ENCODE measurements at regions not wholly inside any gene's neighbourhood (a gene's known extent, or its start where the extent isn't known, plus 50 kb on each side); places are given as distances from the start of the nearest gene placed in this dataset.
A peak's percentile ranks its signal among the peaks of the same experiment; 100 is the strongest.
"Not testable (repeated sequence)": the region's sequence is repeated elsewhere in the genome, so short reads cannot be mapped to it uniquely, and the experiment has no call there.

GRCh38 chr4:15333692-15334633 is 93.9 kb upstream of the C1QTNF7 start:
- Histone ChIP-seq H3K36me3 (no peaks in the 10 kb centered on the region), H3K27me3 (replicated peaks) (no peaks in the 10 kb centered on the region), H3K4me3 (no peak overlapping the region), H3K9me3 (replicated peaks) (no peaks in the 10 kb centered on the region), H3K27ac (no peak overlapping the region), H3K4me1 (replicated peaks) (no peaks in the 10 kb centered on the region)
- no peak for DNase-seq (ENCODE audit: low read depth in 1 of 2, low spot score in 2 of 2)

- no peaks in the 10 kb centered on the region for H3K36me3 ChIP-seq
- no peaks in the 10 kb centered on the region for H3K27me3 ChIP-seq (replicated peaks)
- no peak overlapping the region for H3K27ac ChIP-seq
- no peaks in the 10 kb centered on the region for H3K4me1 ChIP-seq (replicated peaks)
- DNase-seq (ENCODE audit: low read depth in 1 of 2, low spot score in 2 of 2) = no peak
- H3K9me3 ChIP-seq (replicated peaks) = no peaks in the 10 kb centered on the region
- H3K4me3 ChIP-seq = no peak overlapping the region
Observed at GRCh38 chr4:15336410-15337167, 91.2 kb upstream of the C1QTNF7 start.

DNA sequence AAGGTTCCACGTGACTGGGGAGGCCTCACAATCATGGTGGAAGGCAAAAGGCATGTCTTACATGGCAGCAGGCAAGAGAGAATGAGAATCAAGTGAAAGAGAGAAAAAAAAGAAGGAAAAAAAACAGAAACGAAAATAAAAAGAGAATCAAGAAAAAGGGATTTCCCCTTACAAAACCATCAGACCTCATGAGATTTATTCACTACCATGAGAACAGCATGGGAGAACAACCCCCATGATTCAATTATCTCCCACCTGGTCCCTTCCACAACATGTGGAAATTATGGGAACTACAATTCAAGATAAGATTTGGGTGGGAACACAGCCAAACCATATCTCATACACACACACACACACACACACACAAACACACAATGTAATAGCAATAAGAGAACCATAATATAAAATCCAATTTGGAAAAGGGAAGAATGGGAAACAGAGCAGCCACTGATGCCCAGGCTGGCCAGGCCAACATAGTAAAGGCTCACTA is 90.6 kb upstream of the C1QTNF7 start:
- not testable (repeated sequence) for H3K4me1 ChIP-seq (replicated peaks); H3K4me3 ChIP-seq; H3K9me3 ChIP-seq (replicated peaks); H3K27me3 ChIP-seq (replicated peaks); H3K27ac ChIP-seq; H3K36me3 ChIP-seq; DNase-seq (ENCODE audit: low read depth in 1 of 2, low spot score in 2 of 2)

DNA sequence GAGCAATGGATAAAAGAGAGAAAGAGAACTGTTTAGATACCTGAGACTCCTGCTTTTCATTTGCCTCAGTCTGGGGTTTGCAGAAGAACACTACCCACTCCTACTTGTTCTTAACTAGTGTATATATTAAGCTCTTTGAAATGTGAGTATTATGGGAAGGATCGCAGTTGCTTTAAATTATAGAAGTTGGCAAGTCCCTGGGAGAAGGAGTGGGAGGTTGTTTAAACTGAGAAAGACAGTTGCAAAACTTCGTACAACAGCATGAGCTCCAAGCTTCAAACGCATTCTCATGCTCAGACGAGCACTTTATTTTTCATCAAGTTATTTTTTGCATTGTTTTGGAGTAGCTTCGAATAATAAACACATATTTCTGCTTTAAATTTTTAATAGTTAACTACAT is 88.1 kb upstream of the C1QTNF7 start:
- Histone ChIP-seq H3K4me1 (replicated peaks) (peaks cover 8% of the 10 kb centered on the region), H3K36me3 (no peaks in the 10 kb centered on the region), H3K9me3 (replicated peaks) (no peaks in the 10 kb centered on the region), H3K27ac (no peak overlapping the region), H3K4me3 (no peak overlapping the region), H3K27me3 (replicated peaks) (no peaks in the 10 kb centered on the region)
- DNase-seq (ENCODE audit: low read depth in 1 of 2, low spot score in 2 of 2) = no peak

GRCh38 chr4:15340332-15340731 is 87.5 kb upstream of the C1QTNF7 start:
- Histone ChIP-seq H3K4me1 (replicated peaks) (peaks cover 8% of the 10 kb centered on the region), H3K27ac (no peak overlapping the region), H3K9me3 (replicated peaks) (no peaks in the 10 kb centered on the region), H3K36me3 (no peaks in the 10 kb centered on the region), H3K4me3 (no peak overlapping the region), H3K27me3 (replicated peaks) (no peaks in the 10 kb centered on the region)
- no peak for DNase-seq (ENCODE audit: low read depth in 1 of 2, low spot score in 2 of 2)

DNA sequence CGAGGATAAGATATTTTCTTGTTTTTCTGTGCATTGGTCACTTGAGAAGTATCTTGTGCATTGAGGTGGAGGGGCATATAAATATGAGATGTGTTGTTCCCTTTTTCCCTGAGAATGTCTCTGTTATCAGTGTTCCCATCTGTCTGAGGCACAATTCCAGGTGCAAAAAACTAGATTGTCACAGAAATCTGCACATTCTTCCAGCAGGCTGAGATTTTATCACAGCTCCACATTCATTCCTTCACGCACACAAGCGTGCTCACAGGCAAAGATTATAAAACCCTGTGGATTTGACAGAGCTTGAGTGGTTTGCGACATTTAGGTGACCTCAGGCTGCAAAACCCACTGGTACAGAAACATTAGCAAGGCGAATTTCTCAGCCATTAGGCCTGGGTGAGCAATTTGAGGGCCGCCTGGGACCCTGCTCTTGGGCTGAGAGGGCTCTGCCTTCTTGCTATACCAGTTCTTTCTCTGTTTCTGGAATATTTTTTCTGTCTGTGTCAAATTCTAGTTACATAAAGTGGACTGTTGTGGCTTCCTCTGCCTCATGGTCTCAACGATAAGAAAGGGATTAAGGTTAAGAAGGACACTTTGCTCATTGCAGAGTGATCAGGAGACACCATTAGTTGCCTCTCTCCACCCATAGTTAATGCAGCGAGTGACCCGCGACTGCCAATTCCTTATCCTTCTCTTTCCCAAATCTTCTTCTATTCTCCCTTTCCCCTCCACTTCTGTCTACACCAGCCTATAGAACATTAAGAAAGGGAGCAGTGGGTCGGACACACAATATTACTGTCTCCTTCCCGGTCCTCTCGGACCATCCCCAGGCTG is 86.7 kb upstream of the C1QTNF7 start:
- Histone ChIP-seq H3K4me3 (no peak overlapping the region), H3K27ac (no peak overlapping the region), H3K36me3 (no peaks in the 10 kb centered on the region), H3K27me3 (replicated peaks) (no peaks in the 10 kb centered on the region), H3K9me3 (replicated peaks) (no peaks in the 10 kb centered on the region), H3K4me1 (replicated peaks) (peaks cover 8% of the 10 kb centered on the region)
- DNase-seq (ENCODE audit: low read depth in 1 of 2, low spot score in 2 of 2) = no peak

DNA sequence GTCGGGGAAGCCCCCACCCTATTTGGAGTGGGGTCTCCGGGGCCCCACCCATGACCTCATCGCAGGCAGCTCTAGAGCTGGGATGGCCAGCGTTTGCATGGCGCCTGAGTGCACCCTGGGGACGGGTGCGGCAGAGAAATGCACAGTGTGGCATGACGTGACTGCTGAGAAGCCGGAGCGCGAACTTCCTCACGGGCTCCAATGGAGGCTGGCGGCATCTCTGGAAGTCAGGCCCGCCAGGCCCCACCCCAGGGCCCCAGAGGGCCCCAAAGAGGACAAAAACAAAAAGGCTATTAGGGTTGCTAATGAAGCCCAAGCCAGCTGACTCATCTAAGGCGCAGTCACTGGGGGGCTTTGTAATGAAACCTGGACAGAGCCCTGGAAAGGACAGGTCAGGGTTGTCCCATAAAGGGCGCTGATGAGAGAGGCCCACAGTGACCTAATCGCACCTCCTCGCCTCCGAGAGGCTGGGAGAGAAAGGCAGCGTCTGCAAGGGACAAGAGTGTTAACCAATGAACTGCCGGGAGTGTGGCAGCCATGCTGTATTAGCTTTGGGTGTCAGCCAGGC is 86.0 kb upstream of the C1QTNF7 start:
- Histone ChIP-seq H3K4me3 (no peak overlapping the region), H3K9me3 (replicated peaks) (no peaks in the 10 kb centered on the region), H3K27ac (no peak overlapping the region), H3K36me3 (no peaks in the 10 kb centered on the region), H3K4me1 (replicated peaks) (peaks cover 8% of the 10 kb centered on the region), H3K27me3 (replicated peaks) (no peaks in the 10 kb centered on the region)
- DNase-seq (ENCODE audit: low read depth in 1 of 2, low spot score in 2 of 2) = no peak

- no peaks in the 10 kb centered on the region for H3K36me3 ChIP-seq
- H3K27ac ChIP-seq = no peak overlapping the region
- no peak overlapping the region for H3K4me3 ChIP-seq
- H3K9me3 ChIP-seq (replicated peaks) = no peaks in the 10 kb centered on the region
- peaks cover 8% of the 10 kb centered on the region for H3K4me1 ChIP-seq (replicated peaks)
- no peaks in the 10 kb centered on the region for H3K27me3 ChIP-seq (replicated peaks)
- DNase-seq (ENCODE audit: low read depth in 1 of 2, low spot score in 2 of 2) = no peak
Observed at GRCh38 chr4:15343000-15343399, 84.8 kb upstream of the C1QTNF7 start.

GRCh38 chr4:15343581-15343980 is 84.3 kb upstream of the C1QTNF7 start:
- Histone ChIP-seq H3K27ac (no peak overlapping the region), H3K36me3 (no peaks in the 10 kb centered on the region), H3K4me3 (no peak overlapping the region), H3K4me1 (replicated peaks) (peaks cover 8% of the 10 kb centered on the region), H3K27me3 (replicated peaks) (no peaks in the 10 kb centered on the region), H3K9me3 (replicated peaks) (no peaks in the 10 kb centered on the region)
- no peak for DNase-seq (ENCODE audit: low read depth in 1 of 2, low spot score in 2 of 2)

- H3K4me3 ChIP-seq = no peak overlapping the region
- peak in 1 of 2 experiments; percentile 14 for DNase-seq (ENCODE audit: low read depth in 1 of 2, low spot score in 2 of 2)
- no peak overlapping the region for H3K27ac ChIP-seq
- no peaks in the 10 kb centered on the region for H3K9me3 ChIP-seq (replicated peaks)
- H3K27me3 ChIP-seq (replicated peaks) = no peaks in the 10 kb centered on the region
- H3K36me3 ChIP-seq = no peaks in the 10 kb centered on the region
- peaks cover 8% of the 10 kb centered on the region for H3K4me1 ChIP-seq (replicated peaks)
Observed at GRCh38 chr4:15344041-15344440, 83.8 kb upstream of the C1QTNF7 start.

DNA sequence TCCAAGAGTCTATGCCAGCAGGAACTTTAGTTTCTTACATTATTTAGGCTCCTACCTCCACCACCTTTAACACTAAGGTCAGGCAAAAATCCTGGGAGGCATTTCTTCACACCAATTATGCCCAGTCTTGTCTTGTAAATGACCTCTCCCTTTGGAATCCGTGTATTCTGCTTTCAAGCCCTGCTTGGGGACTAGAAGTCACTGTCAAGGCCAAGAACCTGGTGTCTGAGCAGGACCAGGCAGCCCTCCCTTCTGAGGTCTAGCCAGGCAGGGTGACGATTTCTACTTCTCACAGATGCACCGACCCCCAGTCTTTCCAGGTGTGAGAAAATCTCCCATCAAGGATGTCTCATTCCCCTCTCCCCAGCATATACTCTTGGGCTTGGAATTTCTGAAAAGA is 82.7 kb upstream of the C1QTNF7 start:
- no peaks in the 10 kb centered on the region for H3K36me3 ChIP-seq
- no peaks in the 10 kb centered on the region for H3K9me3 ChIP-seq (replicated peaks)
- DNase-seq (ENCODE audit: low read depth in 1 of 2, low spot score in 2 of 2) = no peak
- no peak overlapping the region for H3K27ac ChIP-seq
- H3K4me1 ChIP-seq (replicated peaks) = peaks cover 8% of the 10 kb centered on the region
- H3K4me3 ChIP-seq = no peak overlapping the region
- no peaks in the 10 kb centered on the region for H3K27me3 ChIP-seq (replicated peaks)

GRCh38 chr4:15348236-15348635 is 79.6 kb upstream of the C1QTNF7 start:
- Histone ChIP-seq H3K27me3 (replicated peaks) (no peaks in the 10 kb centered on the region), H3K4me3 (no peak overlapping the region), H3K27ac (no peak overlapping the region), H3K9me3 (replicated peaks) (no peaks in the 10 kb centered on the region), H3K36me3 (no peaks in the 10 kb centered on the region), H3K4me1 (replicated peaks) (peaks cover 8% of the 10 kb centered on the region)
- no peak for DNase-seq (ENCODE audit: low read depth in 1 of 2, low spot score in 2 of 2)

GRCh38 chr4:15348695-15349094 is 79.1 kb upstream of the C1QTNF7 start:
- H3K36me3 ChIP-seq = no peaks in the 10 kb centered on the region
- H3K27ac ChIP-seq = no peak overlapping the region
- H3K4me1 ChIP-seq (replicated peaks) = peaks cover 7% of the 10 kb centered on the region
- no peak for DNase-seq (ENCODE audit: low read depth in 1 of 2, low spot score in 2 of 2)
- no peak overlapping the region for H3K4me3 ChIP-seq
- H3K27me3 ChIP-seq (replicated peaks) = no peaks in the 10 kb centered on the region
- no peaks in the 10 kb centered on the region for H3K9me3 ChIP-seq (replicated peaks)

All from SJSA1 (cell line).